ENCODE measurements at regions not wholly inside any gene's neighbourhood (a gene's known extent, or its start where the extent isn't known, plus 50 kb on each side); places are given as distances from the start of the nearest gene placed in this dataset.

GRCh38 chr14:64653900-64654245 is 50.4 kb upstream of the PLEKHG3 start:
- no peak overlapping the region for H3K27ac ChIP-seq (ENCODE audit: control insufficient read depth, insufficient read depth, low read length)
- H2AFZ ChIP-seq (ENCODE audit: control insufficient read depth, low read length): no peak overlapping the region
- peaks cover 6% of the 10 kb centered on the region for H3K27me3 ChIP-seq (ENCODE audit: control insufficient read depth, extremely low read depth, insufficient read depth, low read length)
- H3K36me3 ChIP-seq (ENCODE audit: control insufficient read depth in 2 of 2, extremely low read depth in 1 of 2, insufficient read depth in 2 of 2, low read length in 2 of 2): no peaks in the 10 kb centered on the region
- no peak overlapping the region for H3K4me3 ChIP-seq (ENCODE audit: control insufficient read depth in 2 of 3, extremely low read depth in 1 of 3, insufficient read depth in 2 of 3, low read depth in 1 of 3, low read length in 3 of 3)
- H3K9me1 ChIP-seq (ENCODE audit: control insufficient read depth, extremely low read depth, insufficient read depth, low read length): no peaks in the 10 kb centered on the region
- TF ChIP-seq CTCF (optimal IDR thresholded peaks at IDR 0.05 in 1 of 3, IDR thresholded peaks at IDR 0.05 in 1 of 3, conservative IDR thresholded peaks at IDR 0.05 in 1 of 3; ENCODE audit: extremely low read depth in 1 of 3, insufficient read depth in 2 of 3, low read length in 3 of 3) (no peak), EZH2 (IDR thresholded peaks at IDR 0.05; ENCODE audit: low read length) (no peak)
- dilution Hi-C loops (cut with MboI; ENCODE audit: extremely low pct_ligation_motif_present, low sequenced_read_pairs): no loop called here
- H3K4me2 ChIP-seq (ENCODE audit: control insufficient read depth, extremely low read depth, insufficient read depth, low read depth, low read length): no peak overlapping the region
- H3K79me2 ChIP-seq (ENCODE audit: control insufficient read depth, insufficient read depth, low read length): no peaks in the 10 kb centered on the region
- H3K4me1 ChIP-seq (ENCODE audit: control insufficient read depth, extremely low read depth, insufficient read depth, low read length): peaks cover 9% of the 10 kb centered on the region
- H3K9me3 ChIP-seq (ENCODE audit: control insufficient read depth, low read depth, low read length): no peaks in the 10 kb centered on the region
- H4K20me1 ChIP-seq (ENCODE audit: control insufficient read depth, extremely low read depth, insufficient read depth, low read length): no peaks in the 10 kb centered on the region
- no peak overlapping the region for H3K9ac ChIP-seq (ENCODE audit: control insufficient read depth, extremely low read depth, insufficient read depth, low read length)
- no peak for DNase-seq (ENCODE audit: low read depth, low spot score)
- no peak for FAIRE-seq

DNA sequence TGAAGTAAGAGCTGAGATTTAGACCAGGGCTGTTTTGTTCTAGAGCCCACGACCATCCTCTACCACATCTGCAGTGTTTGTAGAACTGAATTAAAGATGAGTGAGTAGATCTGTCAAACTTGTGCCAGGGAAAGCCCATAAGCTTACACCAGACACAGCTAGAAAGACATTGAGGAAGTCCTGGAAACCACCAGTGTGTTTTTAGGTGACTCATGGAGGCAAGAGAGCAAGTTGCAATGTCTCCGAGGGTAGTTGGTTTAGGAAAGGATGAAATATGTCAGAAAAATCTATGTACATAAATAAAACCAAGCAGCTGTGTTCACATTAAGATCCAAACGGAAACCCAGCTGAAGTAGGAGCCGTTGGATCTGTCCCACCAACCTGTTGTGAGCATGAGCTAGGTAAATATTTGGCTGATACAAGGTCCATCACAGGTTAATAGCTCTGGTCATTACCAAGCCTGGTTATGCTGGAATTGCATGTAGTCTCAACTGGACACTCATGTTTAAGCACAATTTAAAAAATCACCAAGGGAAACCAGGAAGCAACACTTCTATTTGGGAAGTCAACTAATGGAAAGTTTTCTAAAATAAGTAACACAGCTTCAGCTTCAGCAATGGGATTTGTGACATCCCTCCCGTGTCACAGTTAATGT is 49.9 kb upstream of the PLEKHG3 start:
- Histone ChIP-seq H3K4me3 (ENCODE audit: control insufficient read depth in 2 of 3, extremely low read depth in 1 of 3, insufficient read depth in 2 of 3, low read depth in 1 of 3, low read length in 3 of 3) (no peak overlapping the region), H3K4me2 (ENCODE audit: control insufficient read depth, extremely low read depth, insufficient read depth, low read depth, low read length) (peak overlapping the region; percentile 4), H2AFZ (ENCODE audit: control insufficient read depth, low read length) (no peak overlapping the region), H3K9me1 (ENCODE audit: control insufficient read depth, extremely low read depth, insufficient read depth, low read length) (no peaks in the 10 kb centered on the region), H3K27ac (ENCODE audit: control insufficient read depth, insufficient read depth, low read length) (no peak overlapping the region), H3K9me3 (ENCODE audit: control insufficient read depth, low read depth, low read length) (no peaks in the 10 kb centered on the region), H3K4me1 (ENCODE audit: control insufficient read depth, extremely low read depth, insufficient read depth, low read length) (peaks cover 9% of the 10 kb centered on the region), H3K79me2 (ENCODE audit: control insufficient read depth, insufficient read depth, low read length) (no peaks in the 10 kb centered on the region), H3K27me3 (ENCODE audit: control insufficient read depth, extremely low read depth, insufficient read depth, low read length) (peaks cover 4% of the 10 kb centered on the region), H4K20me1 (ENCODE audit: control insufficient read depth, extremely low read depth, insufficient read depth, low read length) (no peaks in the 10 kb centered on the region), H3K9ac (ENCODE audit: control insufficient read depth, extremely low read depth, insufficient read depth, low read length) (no peak overlapping the region), H3K36me3 (ENCODE audit: control insufficient read depth in 2 of 2, extremely low read depth in 1 of 2, insufficient read depth in 2 of 2, low read length in 2 of 2) (no peaks in the 10 kb centered on the region)
- FAIRE-seq: peak; percentile 84
- no peak for TF ChIP-seq CTCF (optimal IDR thresholded peaks at IDR 0.05 in 1 of 3, IDR thresholded peaks at IDR 0.05 in 1 of 3, conservative IDR thresholded peaks at IDR 0.05 in 1 of 3; ENCODE audit: extremely low read depth in 1 of 3, insufficient read depth in 2 of 3, low read length in 3 of 3)
- TF ChIP-seq EZH2 (IDR thresholded peaks at IDR 0.05; ENCODE audit: low read length): no peak
- dilution Hi-C loops (cut with MboI; ENCODE audit: extremely low pct_ligation_motif_present, low sequenced_read_pairs): no loop called here
- no peak for DNase-seq (ENCODE audit: low read depth, low spot score)
